Progenitor cell of endocrine pancreas (in vitro differentiated cells): ENCODE measurements at regions not wholly inside any gene's neighbourhood (a gene's known extent, or its start where the extent isn't known, plus 50 kb on each side); places are given as distances from the start of the nearest gene placed in this dataset.
"Not testable (repeated sequence)": the region's sequence is repeated elsewhere in the genome, so short reads cannot be mapped to it uniquely, and the experiment has no call there.

ENCODE experiments used
- DNase-seq: peaks from one replicate; pipeline ENCODE4 v3.0.0; 2021; ENCODE audit warnings: low spot score; ENCODE audit not compliant: unreplicated experiment
- H3K27ac Mint-ChIP-seq: 2 replicates; pipeline ENCODE4 v1.8.0; 2021; ENCODE audit warnings: mild to moderate bottlenecking, moderate library complexity, mixed read lengths
- H3K27me3 Mint-ChIP-seq: 2 replicates; pipeline ENCODE4 v1.8.0; 2021; ENCODE audit warnings: mixed read lengths
- H3K36me3 Mint-ChIP-seq: 2 replicates; pipeline ENCODE4 v1.8.0; 2022; ENCODE audit warnings: mixed read lengths; ENCODE audit not compliant: insufficient read depth
- H3K4me1 Mint-ChIP-seq: 2 replicates; pipeline ENCODE4 v1.8.0; 2021; ENCODE audit warnings: low read depth, mixed read lengths
- H3K4me3 Mint-ChIP-seq: 2 replicates; pipeline ENCODE4 v1.8.0; 2021; ENCODE audit warnings: low read depth, mild to moderate bottlenecking, moderate library complexity, mixed read lengths
- H3K9me3 Mint-ChIP-seq: 2 replicates; pipeline ENCODE4 v1.8.0; 2021; ENCODE audit warnings: low read depth, mixed read lengths
- TF ChIP-seq, protein P1 (sequence below): fragments of 200-600 bp; sonication (generic); IDR thresholded peaks from one replicate; pipeline ENCODE4 v1.5.0; 2021; ENCODE audit warnings: antibody characterized with exemption, mild to moderate bottlenecking; ENCODE audit not compliant: unreplicated experiment

GRCh38 chr2:239801404-239802184 is 223.5 kb downstream of the NDUFA10 start:
- TF ChIP-seq, protein P1, sequence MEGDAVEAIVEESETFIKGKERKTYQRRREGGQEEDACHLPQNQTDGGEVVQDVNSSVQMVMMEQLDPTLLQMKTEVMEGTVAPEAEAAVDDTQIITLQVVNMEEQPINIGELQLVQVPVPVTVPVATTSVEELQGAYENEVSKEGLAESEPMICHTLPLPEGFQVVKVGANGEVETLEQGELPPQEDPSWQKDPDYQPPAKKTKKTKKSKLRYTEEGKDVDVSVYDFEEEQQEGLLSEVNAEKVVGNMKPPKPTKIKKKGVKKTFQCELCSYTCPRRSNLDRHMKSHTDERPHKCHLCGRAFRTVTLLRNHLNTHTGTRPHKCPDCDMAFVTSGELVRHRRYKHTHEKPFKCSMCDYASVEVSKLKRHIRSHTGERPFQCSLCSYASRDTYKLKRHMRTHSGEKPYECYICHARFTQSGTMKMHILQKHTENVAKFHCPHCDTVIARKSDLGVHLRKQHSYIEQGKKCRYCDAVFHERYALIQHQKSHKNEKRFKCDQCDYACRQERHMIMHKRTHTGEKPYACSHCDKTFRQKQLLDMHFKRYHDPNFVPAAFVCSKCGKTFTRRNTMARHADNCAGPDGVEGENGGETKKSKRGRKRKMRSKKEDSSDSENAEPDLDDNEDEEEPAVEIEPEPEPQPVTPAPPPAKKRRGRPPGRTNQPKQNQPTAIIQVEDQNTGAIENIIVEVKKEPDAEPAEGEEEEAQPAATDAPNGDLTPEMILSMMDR, result no peak

GRCh38 chr2:239800785-239801386 is 224.3 kb downstream of the NDUFA10 start:
- Mint-ChIP-seq H3K27ac (no peak overlapping the region), H3K27me3 (peaks cover 21% of the 10 kb centered on the region), H3K9me3 (peaks cover 6% of the 10 kb centered on the region), H3K4me3 (no peak overlapping the region), H3K36me3 (no peaks in the 10 kb centered on the region), H3K4me1 (peaks cover 5% of the 10 kb centered on the region)
- TF ChIP-seq, protein P1, result no peak
- no peak for DNase-seq

More at GRCh38 chr2:239801404-239802184, 223.5 kb downstream of the NDUFA10 start:
- Mint-ChIP-seq H3K4me3 (no peak overlapping the region), H3K4me1 (peaks cover 5% of the 10 kb centered on the region), H3K9me3 (peaks cover 6% of the 10 kb centered on the region), H3K27me3 (peaks cover 24% of the 10 kb centered on the region), H3K36me3 (no peaks in the 10 kb centered on the region), H3K27ac (no peak overlapping the region)
- DNase-seq, result no peak

DNA sequence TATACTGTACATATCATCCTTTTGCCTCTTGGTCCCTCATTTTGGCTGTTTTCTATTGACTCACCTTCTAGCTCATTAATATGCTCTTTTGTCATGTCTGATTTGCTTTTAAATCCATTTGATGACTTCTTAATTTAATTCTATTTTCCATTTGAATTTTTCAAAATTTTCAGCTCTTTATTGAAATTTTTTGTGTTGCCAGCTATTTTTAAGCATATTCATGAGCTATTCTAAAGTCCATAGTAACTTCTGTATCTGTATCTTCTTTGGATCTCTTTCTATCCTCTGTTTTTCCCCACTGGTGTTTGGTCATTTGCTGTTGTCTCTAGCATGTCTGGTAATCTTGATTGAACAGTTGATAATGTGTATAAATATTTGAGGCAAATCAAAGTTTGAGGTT is 227.8 kb downstream of the NDUFA10 start:
- TF ChIP-seq, protein P1, result no peak
- Mint-ChIP-seq H3K27ac (no peak overlapping the region), H3K4me3 (no peak overlapping the region), H3K36me3 (no peaks in the 10 kb centered on the region), H3K9me3 (peaks cover 6% of the 10 kb centered on the region), H3K27me3 (peaks cover 15% of the 10 kb centered on the region), H3K4me1 (peaks cover 4% of the 10 kb centered on the region)
- DNase-seq, result no peak

GRCh38 chr2:239795761-239796160 is 229.4 kb downstream of the NDUFA10 start:
- not testable (repeated sequence) for H3K4me1 Mint-ChIP-seq, H3K27ac Mint-ChIP-seq, H3K36me3 Mint-ChIP-seq, DNase-seq, H3K4me3 Mint-ChIP-seq, H3K9me3 Mint-ChIP-seq
- H3K27me3 Mint-ChIP-seq, result peaks cover 10% of the 10 kb centered on the region

DNA sequence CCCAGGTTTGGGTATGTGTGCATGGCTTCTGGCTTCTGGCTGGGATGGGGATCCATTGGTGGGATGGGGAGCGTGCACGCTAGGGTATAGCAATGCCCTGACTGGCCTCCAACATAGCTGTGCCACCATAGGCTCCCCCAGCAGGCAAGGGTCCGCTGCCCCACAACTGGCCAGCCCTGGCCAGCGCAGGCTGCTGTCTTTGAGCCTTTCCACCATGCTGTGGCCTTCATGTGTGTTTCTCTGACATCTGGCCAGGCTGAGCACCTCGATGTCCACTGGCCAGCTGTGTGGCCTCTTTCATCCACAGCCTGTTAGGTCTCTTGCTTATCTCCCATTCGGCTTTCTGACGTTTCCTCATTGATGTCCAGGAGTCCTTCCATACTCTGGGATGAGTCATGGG is 231.3 kb downstream of the NDUFA10 start:
- no peaks in the 10 kb centered on the region for H3K36me3 Mint-ChIP-seq
- H3K27me3 Mint-ChIP-seq, result peaks cover 11% of the 10 kb centered on the region
- no peak overlapping the region for H3K4me3 Mint-ChIP-seq
- H3K9me3 Mint-ChIP-seq, result no peaks in the 10 kb centered on the region
- no peaks in the 10 kb centered on the region for H3K4me1 Mint-ChIP-seq
- TF ChIP-seq, protein P1, result no peak
- DNase-seq, result no peak
- no peak overlapping the region for H3K27ac Mint-ChIP-seq
